HG02970 (cell line): ENCODE measurements at regions not wholly inside any gene's neighbourhood (a gene's known extent, or its start where the extent isn't known, plus 50 kb on each side); places are given as distances from the start of the nearest gene placed in this dataset.

ENCODE experiments used
- ATAC-seq: cut with Tn5 transposase; IDR thresholded peaks from one replicate; pipeline ENCODE4 v1.9.1; 2021; ENCODE audit warnings: mild to moderate bottlenecking, moderate library complexity, moderate number of reproducible peaks; ENCODE audit not compliant: unreplicated experiment, low FRiP score

DNA sequence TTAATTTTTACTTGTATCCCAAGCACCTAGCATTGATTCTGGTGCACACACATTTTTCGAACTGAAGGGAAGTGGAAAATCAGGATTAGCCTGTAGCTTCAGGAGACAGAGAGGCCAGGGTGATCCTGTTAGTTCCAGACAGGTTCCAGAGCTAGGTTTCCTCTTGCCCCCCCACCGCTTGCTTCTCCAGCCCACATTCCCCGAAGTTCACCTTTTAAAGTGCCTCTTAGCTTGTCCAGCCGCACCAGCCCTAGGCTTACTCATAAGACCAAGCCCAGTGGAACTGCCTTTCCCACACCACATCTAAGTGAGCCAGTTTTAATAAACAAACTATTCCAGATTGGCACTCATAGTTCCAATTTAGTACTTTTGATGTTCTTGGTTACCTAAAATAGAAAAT, 898.6 kb upstream of the KLHL29 start:
- no peak for ATAC-seq

DNA sequence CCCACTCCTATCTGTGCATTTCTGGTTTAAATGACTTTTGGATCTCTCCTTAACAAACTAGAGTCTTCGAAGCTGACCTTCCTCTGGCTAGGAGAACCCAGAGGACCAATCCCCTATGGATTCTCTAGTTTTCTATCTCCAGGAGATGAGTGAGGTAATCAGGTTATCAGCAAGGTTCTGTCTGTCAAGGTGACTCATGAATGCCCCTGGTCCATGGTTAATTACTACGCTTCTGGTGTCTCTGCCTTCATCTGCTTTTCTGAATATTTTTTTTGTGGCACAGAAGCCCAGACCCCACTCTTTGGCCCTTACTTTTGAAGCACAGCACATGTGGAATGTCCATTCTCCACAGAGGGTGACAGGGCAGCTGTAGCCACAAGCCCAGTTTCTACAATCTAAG, 897.9 kb upstream of the KLHL29 start:
- no peak for ATAC-seq

DNA sequence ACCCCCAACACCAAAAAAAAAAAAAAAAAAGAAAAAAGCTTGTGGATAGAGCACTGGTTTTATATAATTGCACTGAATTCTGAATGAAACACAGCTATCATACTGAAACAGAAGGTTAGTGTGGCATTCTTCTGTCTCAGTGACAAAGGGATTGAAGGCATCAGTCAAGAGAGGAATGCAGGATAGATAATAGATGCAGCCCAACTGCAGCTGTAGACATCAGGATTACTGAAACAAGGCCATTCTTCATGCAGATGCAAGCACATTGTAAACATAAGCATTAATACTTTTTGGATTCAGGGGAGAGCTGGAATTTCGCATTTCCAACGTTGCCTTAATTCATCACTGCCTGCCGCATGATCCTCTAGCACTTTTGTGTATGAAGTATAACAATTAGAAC, 897.4 kb upstream of the KLHL29 start:
- ATAC-seq = no peak

DNA sequence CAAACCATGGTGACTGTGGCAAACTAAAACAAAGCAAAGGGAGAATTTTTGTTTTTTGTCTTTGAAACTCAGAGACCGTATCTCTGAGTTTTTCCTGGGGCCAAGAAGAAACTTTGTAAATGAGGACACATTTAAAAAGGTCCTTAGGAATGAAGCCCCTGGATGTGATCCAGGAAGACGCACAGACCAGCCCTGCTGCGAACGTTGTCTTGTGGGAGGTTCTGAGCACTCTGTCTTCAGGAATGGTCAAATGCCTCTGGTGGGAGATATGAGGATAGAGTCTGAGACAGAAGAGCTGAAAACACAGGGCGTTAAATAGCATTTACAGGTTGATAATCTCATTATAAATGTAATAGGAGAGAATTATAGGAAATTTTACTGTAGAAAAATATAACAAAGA, 893.5 kb upstream of the KLHL29 start:
- no peak for ATAC-seq

DNA sequence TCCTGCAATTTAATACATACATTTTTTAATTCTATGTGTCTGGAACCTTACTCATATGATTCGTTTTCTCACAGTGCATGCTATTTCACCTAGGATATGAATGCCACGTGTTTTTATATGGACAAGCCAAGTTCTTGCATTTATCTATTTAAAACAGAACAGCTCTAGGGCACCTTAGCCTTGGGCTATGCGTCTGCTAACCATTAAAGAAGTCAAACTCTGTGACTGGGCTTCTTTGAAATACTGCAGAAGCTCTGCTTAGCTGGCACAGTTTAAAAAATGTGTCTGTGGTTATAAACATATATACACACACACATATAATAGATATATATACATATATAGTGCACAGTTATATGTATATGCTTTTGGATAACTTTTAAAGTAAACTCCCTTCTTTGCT, 890.8 kb upstream of the KLHL29 start:
- no peak for ATAC-seq

DNA sequence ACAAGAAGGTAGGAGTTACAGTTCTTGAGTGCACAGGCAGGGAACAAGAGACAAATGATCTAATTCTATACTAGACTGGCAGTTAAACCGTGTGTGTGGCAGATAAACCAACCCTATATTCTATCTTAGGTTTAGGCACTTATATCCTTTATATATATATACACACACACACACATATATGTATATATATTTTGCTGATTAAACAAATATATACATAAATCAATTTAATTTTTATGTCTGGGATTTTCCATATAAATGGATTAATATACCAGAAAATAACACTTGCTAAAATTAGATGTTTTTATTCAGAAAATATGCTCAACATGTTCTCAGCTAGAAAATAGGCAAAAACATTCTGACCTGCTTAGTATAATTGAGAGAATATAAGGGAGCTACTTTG, 887.9 kb upstream of the KLHL29 start:
- no peak for ATAC-seq

DNA sequence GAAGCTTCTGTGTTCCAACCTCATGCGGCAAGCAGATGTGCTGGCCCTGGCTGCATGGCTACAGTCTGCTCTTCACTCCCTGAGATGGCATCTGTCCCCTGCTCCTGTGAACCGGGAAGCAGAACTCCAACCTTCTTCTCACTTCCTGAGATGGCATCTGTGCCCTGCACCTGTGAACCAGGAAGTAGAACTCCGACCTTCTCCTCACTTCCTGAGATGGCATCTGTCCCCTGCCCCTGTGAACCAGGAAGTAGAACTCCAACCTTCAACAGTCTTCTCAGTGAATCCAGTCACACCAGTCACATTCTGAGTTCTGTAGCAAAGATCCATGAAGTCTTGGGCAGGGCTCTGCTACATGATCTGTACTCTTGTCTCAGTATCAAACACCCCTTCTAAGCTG, 887.2 kb upstream of the KLHL29 start:
- no peak for ATAC-seq

DNA sequence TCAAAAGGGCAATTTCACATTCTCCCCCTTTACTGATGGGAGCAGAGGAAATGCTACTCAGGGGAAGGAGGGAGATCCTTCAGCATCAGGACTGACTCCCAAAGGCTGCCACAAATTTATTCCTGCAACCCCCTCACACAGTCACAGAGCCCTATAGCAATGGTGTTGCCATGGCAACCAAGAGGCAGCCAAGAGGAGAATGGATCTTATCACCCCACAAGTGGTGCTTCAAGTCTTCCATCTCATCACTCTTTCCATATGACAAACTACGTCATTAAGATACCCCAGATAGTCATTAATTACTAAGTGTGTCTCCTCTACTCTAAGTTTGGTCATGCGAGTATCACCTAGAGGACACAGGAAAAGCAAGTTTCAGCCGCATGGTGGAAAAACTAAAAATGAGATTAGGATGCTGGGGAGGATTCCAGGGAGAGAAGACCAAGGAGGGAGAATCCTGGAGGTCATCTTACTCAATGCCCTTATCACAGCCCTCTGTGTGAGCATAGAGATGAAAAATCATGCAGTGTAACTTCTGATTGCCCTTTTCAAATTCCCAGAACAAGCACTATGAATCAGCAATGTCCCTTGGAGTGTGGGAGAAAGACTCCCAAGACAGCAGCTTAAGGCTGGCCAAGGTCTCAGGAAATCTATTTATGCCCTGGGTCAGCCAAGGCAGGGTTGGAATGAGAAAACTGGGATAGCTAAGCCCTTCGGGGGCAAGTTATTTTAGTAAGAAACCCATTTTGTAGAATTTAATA, 885.7 kb upstream of the KLHL29 start:
- ATAC-seq = no peak

DNA sequence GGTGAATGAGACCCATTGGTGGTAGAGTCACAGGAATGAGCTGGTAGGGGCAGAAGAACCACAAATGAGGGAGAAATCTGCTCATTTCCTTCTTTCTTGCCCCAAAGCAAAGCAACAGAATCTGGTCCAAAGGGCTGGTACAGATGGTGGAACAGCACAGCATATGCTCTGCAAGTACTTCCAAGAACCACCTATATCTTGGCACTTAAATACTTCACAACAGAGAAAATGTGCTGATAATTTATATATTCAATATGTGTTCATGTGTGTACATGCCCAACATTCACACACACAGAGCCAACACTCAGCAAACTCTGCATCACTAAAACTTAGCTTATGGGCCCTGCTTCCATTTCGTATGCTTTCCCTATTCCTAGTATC, 884.4 kb upstream of the KLHL29 start:
- no peak for ATAC-seq

DNA sequence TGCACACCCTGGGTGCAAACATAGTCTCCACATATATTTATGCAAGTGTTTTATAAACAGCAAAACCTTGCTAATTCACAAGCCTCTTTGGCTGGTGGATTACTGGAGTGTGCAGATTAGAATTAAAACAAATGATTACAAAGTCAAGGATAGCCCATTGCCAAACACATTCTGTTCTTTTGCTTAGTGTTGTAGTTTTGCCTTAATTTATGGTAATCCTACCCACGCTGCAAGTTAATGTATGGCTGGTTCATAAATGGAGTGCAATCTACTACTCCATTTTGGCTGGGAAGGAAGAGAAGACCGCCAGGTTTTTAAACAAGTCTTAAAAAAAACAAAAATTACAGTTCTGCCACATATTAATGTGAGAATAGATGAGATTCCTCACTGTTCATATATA, 883.1 kb upstream of the KLHL29 start:
- ATAC-seq = no peak

DNA sequence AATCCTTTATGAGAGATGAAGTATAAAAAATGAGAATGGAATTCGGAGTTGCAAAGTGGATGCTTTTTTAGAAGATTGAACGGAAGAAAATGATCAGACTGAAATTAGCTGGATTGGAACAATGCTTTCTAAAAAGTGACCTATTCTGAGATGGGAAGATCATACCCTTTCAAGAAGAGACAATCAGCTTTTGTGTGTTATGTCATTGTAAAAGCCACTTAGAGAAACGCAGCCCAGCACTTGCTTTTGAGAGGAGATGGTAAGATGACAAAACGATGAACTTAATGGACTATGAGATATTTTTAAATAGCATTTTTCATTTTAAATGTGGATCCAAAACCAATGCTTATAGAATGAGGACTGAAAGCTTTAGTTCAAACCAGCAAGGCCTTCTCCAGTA, 871.4 kb upstream of the KLHL29 start:
- ATAC-seq = no peak

DNA sequence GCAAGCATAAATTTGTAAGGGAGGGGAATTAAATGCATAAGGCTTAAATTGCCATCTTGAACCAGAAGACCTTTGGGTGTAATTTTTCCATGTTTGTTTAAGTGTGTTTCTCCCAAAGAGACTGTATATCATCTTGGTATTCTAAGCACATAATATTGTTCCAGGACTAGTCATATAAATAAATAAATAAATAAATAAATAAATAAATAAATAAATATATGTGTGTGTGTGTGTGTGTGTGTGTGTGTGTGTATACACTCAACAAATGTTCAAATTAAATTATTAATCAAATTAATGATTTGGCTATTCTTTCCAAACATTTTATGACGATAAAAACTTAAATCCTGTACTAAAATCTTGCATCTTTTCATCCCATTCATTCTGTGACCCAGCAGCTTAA, 867.8 kb upstream of the KLHL29 start:
- ATAC-seq = no peak

DNA sequence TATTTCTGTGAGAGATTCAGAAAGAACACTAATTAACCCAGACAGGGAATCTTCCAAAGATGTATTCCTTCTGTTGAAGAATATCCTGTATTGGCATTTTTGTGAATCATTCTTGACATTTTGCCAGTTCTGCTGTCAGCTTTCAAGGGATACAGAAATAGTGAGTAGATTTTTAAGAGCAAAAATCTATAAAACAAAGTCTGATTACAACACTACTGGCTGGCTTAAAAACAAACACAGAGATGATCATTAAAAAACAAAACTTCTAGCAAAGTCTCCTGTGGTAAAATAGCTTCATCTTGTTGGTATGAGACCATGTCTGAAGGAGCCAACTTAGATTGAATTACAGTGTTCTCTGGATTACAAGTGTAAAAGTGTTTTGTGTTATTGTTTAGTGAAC, 866.3 kb upstream of the KLHL29 start:
- no peak for ATAC-seq

DNA sequence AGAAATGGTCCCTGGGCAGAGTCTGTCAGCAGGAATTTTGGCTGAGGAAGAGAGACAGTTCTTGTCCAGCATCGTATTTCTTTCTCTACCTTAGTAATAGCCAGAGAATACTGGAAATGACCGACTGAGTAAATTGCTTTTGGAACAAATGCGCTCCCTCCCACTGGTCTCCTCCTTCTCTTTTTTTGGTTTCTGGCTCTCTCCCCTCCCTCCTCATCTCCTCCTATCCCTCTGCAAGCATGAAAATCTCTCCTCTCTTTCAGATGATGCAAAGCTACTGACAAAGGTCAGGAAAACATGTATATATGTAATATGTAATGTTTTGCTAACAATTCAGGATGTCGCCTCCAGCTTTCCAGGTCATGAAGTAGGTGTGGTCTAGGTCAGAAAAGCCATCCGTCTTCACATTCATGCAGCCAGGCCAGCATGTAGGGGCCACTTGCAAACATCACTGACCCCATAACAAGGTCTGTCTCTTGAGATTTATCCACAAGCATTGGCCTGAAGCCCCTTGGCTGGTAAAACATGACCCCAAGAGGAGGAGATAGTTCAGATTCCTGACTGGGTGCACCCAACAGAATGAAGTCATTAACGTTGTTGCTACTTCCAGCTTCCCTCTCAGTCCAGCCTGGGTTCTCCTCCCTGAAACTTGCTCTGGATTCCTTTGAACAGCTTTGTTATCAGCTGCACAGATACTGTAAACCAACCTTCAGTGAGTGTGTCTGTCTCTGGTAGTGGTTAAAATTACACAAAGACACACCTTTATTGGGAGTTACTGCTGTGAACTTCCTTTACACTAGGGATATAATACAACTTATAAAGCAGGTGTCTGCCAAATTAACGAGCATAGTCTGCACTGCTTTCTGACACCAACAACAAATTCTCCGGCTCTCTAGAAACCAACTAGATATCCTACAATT, 864.4 kb upstream of the KLHL29 start:
- ATAC-seq = no peak

DNA sequence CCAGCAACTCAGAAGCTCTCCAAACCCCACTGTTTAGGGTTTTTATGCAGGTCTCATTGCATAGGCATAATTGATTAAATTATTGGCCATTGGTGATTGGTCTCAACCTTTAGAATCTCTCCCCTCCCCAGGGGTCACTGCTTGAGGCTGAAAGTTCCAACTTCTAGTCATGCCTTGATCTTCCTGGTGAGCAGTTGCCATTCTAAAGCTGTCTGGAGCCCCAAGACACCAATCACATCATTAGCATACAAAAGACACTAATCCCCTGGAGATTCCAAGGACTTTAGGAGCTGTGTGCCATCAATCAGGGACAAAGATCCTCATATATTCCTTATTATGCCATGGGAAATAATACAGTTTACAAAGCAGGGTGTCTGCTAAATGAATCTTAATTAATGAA, 863.4 kb upstream of the KLHL29 start:
- ATAC-seq = no peak

DNA sequence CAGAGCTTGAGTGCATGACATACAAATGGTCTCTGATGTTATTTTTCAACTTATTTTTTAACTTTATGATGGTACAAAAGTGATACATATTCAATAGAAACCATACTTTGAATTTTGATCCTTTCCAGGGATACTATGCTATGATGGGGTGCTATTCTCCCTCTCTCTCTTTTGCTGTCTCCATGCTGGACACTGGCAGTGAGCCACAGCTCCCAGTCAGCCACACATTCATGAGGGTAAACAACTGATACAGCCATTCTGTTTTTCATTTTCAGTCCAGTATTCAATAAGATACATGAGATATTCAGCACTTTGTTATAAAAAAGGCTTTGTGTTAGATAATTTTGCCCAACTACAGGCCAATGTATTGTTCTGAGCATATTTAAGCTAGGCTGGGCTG, 859.3 kb upstream of the KLHL29 start:
- ATAC-seq = no peak

DNA sequence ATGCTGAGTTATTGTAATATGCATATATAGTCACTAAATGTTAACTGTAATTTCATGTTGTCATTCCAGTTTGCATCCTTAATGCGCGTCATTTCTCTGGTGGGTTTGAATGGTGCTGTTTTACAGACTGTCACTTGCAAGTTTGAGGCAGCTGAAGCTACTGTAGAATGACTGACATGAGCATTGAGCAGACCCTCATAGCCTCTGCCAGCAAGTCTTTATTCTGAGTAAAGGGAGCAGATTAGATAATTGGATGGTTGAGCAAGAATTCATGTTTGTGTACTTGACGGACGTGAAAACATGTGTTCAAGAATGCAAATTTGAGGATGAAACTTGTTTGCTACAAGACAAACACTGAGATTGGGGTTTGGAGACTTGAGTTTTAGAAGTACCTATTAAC, 854.8 kb upstream of the KLHL29 start:
- ATAC-seq = no peak

DNA sequence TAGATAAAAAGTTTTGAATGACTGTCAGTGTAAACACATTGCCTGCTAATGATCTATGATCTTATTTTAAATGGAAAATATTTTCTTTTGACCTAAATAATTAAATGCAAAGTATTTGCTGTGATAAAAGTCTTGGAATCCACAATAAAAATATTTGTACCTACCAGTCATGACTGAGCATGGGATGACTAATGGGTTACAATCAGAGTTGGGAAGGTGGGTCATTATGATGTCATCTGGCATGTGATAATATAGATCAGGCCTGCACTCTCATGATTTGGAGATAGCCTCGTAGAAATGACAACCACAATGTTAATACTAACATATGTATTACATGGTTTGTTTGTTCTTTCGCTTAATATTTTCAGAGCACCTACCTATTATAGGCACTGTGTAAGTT, 848.8 kb upstream of the KLHL29 start:
- no peak for ATAC-seq

DNA sequence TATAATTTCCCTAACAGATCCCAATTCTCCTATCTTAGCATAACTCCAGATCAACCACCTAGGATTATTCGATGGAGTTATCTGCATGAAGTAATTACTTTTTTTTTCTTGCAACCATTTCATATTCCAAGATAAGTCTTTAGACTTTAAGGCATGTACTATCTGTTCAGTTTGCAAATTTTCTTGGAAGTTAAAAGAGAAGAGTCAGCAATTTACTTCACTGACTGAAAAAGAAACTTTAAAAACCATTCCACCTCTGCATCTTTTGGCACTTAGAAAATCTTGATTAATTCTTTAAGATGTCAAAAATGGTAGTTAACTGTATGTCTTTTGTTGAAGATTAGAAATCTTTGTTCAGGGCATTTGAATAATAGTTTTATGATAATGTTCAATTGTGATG, 830.5 kb upstream of the KLHL29 start:
- ATAC-seq = no peak

DNA sequence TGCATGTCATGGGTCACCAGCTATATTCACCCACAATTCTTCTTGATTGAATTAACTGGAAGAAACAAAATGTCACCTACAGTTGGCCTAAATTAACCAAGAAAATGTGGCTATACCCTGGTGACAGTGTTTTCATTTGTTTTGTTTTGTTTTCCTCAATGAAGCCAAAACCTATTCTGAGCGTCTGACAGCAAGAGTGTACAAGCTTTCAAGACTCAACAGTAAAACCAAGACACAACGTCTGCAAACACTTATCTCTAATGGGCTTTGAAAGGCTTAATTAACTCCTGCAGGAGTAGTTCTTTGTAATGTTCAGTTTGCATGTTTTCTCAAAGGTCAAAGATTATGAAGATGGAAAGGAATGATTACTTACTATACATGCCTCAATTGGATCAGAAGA, 827.6 kb upstream of the KLHL29 start:
- ATAC-seq = no peak

DNA sequence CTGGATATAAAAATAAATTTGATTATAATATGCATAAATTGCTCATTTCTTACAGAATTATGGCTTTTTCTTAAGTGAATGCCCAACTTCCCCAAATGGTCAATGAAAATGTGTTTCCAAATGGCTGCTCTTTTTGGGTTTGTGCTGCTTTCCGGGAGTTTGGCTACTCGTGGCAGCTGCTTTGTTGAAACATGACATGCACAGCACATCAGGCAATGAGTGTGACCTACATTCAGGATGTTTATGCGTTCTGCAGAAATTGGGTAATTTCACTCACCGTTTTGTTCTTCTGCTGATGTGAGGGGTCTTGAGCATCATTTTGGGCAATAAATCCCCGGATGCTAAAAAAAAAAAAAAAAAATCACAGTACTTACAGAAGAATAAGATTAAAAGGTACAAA, 825.0 kb upstream of the KLHL29 start:
- no peak for ATAC-seq

DNA sequence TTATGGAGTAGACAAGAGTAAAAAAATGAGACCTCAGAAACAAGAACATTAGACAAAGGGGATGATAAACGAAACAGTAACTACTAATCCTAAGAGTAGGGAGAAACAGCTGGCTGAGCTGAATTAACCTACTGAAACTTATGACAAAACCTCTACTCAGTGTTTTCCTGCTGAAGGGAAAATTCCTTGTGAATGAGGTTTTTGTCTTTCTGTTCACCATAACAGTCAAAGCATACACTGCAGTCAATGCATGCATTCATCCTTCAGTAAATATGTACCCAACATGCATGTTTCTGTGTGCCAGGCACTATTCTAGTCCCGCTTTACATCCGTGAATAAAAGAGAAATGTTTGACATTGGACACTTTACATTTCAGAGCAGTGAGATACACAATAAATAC, 805.6 kb upstream of the KLHL29 start:
- ATAC-seq = no peak
